GM23248 (cell line): ENCODE measurements at regions not wholly inside any gene's neighbourhood (a gene's known extent, or its start where the extent isn't known, plus 50 kb on each side); places are given as distances from the start of the nearest gene placed in this dataset.
"Not testable (repeated sequence)": the region's sequence is repeated elsewhere in the genome, so short reads cannot be mapped to it uniquely, and the experiment has no call there.

ENCODE experiments used
- DNase-seq: peaks from one replicate; pipeline ENCODE4 v3.0.0-alpha.2; 2015
- H2AFZ ChIP-seq: fragments of 200-600 bp; sonication (generic); 2 replicates; pipeline ENCODE4 v1.6.1; 2016; ENCODE audit warnings: antibody characterized with exemption
- H3F3A ChIP-seq: fragments of 200-600 bp; sonication (generic); 2 replicates; pipeline ENCODE4 v1.6.1; 2016; ENCODE audit warnings: mild to moderate bottlenecking, antibody characterized with exemption, mixed run types; ENCODE audit not compliant: insufficient read depth
- H3K27ac ChIP-seq: fragments of 200-600 bp; sonication (generic); 2 replicates; pipeline ENCODE4 v1.5.1; 2016; ENCODE audit warnings: mild to moderate bottlenecking
- H3K27me3 ChIP-seq: fragments of 200-600 bp; sonication (generic); replicated peaks from 2 replicates; pipeline ENCODE4 v1.6.1; 2016; ENCODE audit warnings: mild to moderate bottlenecking; ENCODE audit not compliant: insufficient read depth
- H3K36me3 ChIP-seq: fragments of 200-600 bp; sonication (generic); 2 replicates; pipeline ENCODE4 v1.6.1; 2016; ENCODE audit warnings: low read depth, mild to moderate bottlenecking
- H3K4me1 ChIP-seq: fragments of 200-600 bp; sonication (generic); 2 replicates; pipeline ENCODE4 v1.6.1; 2016; ENCODE audit warnings: mild to moderate bottlenecking; ENCODE audit not compliant: insufficient read depth
- H3K4me2 ChIP-seq: fragments of 200-600 bp; sonication (generic); one replicate; pipeline ENCODE4 v1.6.1; 2016; ENCODE audit warnings: mild to moderate bottlenecking; ENCODE audit not compliant: unreplicated experiment
- H3K4me3 ChIP-seq: fragments of 200-600 bp; sonication (generic); 2 replicates; pipeline ENCODE4 v1.5.1; 2016; ENCODE audit warnings: mild to moderate bottlenecking
- H3K79me2 ChIP-seq: fragments of 200-600 bp; sonication (generic); 2 replicates; pipeline ENCODE4 v1.6.1; 2016; ENCODE audit warnings: mild to moderate bottlenecking; ENCODE audit not compliant: insufficient read depth
- H3K9ac ChIP-seq: fragments of 200-600 bp; sonication (generic); 2 replicates; pipeline ENCODE4 v1.6.1; 2016; ENCODE audit warnings: mild to moderate bottlenecking
- H3K9me2 ChIP-seq: fragments of 200-600 bp; sonication (generic); 2 replicates; pipeline ENCODE4 v1.6.1; 2016; ENCODE audit warnings: mixed run types, mild to moderate bottlenecking, moderate library complexity; ENCODE audit not compliant: insufficient read depth
- H3K9me3 ChIP-seq: fragments of 200-600 bp; sonication (generic); one replicate; pipeline ENCODE4 v1.6.1; 2017; ENCODE audit warnings: low read depth
- H4K20me1 ChIP-seq: fragments of 200-600 bp; sonication (generic); 2 replicates; pipeline ENCODE4 v1.6.0; 2016; ENCODE audit not compliant: insufficient read depth
- EZH2 ChIP-seq: fragments of 200-600 bp; sonication (generic); IDR thresholded peaks from 2 replicates; pipeline ENCODE4 v1.6.1; 2018; ENCODE audit warnings: antibody characterized with exemption, mild to moderate bottlenecking; ENCODE audit not compliant: insufficient read depth, poor library complexity, severe bottlenecking
- EZH2phosphoT487 ChIP-seq: fragments of 200-600 bp; sonication (generic); IDR thresholded peaks from 2 replicates; pipeline ENCODE4 v1.6.1; 2018; ENCODE audit warnings: antibody characterized with exemption, moderate library complexity, mild to moderate bottlenecking, low read depth; ENCODE audit not compliant: insufficient read depth
- WGBS, 2 experiments: methylation state at CpG; one replicate each; pipeline ENCODE4 v1.1.6; 2015 to 2017; ENCODE audit warnings: low lambda C conversion rate in 2 of 2, low coverage in 1 of 2; ENCODE audit errors: missing lambda C conversion rate in 2 of 2; 5-methylcytosine and 5-hydroxymethylcytosine counted together
- in situ Hi-C: fragments of 300-500 bp; cut with MboI; formaldehyde crosslinking; loops from 2 replicates; pipeline ENCODE4 v1.15.0; 2020

DNA sequence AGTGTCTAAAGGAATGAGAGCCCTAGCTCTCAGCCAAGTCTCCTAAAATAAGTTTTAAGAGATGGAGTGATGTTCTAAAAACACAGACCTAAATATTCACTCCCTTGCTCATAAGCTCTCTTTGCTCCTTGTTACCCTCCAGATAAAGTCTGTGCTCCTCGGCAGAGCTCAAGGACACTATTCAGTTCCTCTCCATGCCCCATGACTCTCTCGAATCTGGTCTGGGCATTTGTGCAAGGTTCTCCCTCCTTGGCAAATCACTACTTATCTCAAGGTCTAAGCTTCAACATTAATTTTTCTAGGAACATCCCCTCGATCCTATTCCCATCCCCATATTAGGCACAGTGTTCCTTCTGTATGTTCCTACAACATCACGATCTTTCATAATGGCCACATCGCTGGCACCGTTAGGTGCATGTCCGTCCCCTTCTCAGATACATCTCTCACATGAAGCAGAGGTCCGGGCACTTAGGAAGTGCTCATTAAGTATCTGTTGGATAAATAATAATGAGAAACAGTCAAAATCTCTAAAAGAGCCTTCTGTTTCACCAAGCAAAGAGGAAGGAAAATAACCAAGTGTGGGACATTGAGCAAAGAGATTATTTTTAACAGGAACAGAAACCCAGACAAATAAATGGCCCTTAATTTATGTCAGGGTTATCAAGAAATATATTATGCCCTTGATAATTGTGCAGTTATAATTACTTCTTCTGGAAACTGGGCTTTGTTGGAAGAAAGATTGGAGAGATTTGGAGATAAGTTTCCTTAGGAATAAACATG lies 85.9 kb upstream of the HTR4 start:
- H3K9me2 ChIP-seq: no peaks in the 10 kb centered on the region
- TF ChIP-seq EZH2 (no peak), EZH2phosphoT487 (no peak)
- DNase-seq: no peak
- no peaks in the 10 kb centered on the region for H3K36me3 ChIP-seq
- H3K79me2 ChIP-seq: no peaks in the 10 kb centered on the region
- H4K20me1 ChIP-seq: no peaks in the 10 kb centered on the region
- H3K4me2 ChIP-seq: no peak overlapping the region
- no peaks in the 10 kb centered on the region for H3F3A ChIP-seq
- H3K9me3 ChIP-seq: no peaks in the 10 kb centered on the region
- 0 out of 2 replicates have a peak, but pooled peaks cover 24% of the 10 kb centered on the region for H3K27me3 ChIP-seq
- no peak overlapping the region for H3K4me3 ChIP-seq
- no peaks in the 10 kb centered on the region; the same call in 1 of the 2 replicates for H3K4me1 ChIP-seq
- in situ Hi-C loops: no loop called here
- no peak overlapping the region for H2AFZ ChIP-seq
- no peak overlapping the region for H3K9ac ChIP-seq
- H3K27ac ChIP-seq: no peak overlapping the region
- 83 to 84% methylated on average over 8 of the region's 8 CpGs for WGBS, 2 experiments

DNA sequence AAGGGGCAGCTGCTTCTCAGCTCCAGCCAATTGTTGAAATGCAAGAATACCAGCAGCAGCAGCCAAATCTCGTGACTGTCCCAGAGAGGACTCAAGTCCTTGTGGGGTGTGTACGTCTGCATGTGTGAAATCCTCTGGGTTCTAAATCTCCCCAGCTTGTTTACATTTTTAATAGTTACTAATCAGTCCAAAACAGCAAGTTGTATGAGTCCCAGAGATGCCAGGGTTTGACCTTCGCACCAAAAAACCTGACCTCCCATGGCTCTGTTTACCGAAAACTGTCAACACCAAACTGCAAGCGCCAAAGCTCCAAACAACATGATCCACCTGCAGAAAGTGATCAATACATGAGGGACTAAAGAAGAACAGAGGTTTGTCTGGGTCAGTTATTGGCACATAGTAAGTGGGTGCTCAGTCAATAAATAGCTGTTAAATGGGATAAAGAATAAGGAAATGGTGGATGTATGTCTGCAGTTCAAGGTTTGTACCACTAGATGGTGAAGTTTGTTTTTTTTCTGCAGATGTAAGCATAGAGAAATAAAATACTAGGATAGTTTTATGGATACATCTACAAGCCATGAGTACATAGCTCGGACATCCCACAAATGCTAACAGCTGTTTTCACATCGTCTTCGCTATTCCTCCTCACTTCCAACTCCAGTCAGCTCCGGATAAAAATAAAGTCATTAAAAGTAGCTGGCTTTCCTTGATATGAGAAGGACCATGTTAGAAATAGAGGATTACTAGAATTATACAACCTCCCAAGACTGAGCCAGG lies 85.3 kb upstream of the ADRB2 start:
- H3K9ac ChIP-seq: no peak overlapping the region
- H3K4me3 ChIP-seq: 0 out of 2 replicates have a peak overlapping the region, but pooled peaks have one; percentile 30
- H3K27ac ChIP-seq: no peak overlapping the region
- TF ChIP-seq EZH2phosphoT487 (no peak), EZH2 (no peak)
- no peaks in the 10 kb centered on the region for H3K9me3 ChIP-seq
- no peaks in the 10 kb centered on the region for H3F3A ChIP-seq
- 33% methylated on average over 9 of the region's 9 CpGs for WGBS, 2 experiments
- 0 out of 2 replicates have a peak, but pooled peaks cover 24% of the 10 kb centered on the region for H3K27me3 ChIP-seq
- no peaks in the 10 kb centered on the region; the same call in 1 of the 2 replicates for H3K4me1 ChIP-seq
- H3K36me3 ChIP-seq: no peaks in the 10 kb centered on the region
- no peaks in the 10 kb centered on the region for H3K79me2 ChIP-seq
- peak overlapping the region; percentile 56 for H3K4me2 ChIP-seq
- in situ Hi-C loops: no loop called here
- no peaks in the 10 kb centered on the region for H3K9me2 ChIP-seq
- no peak overlapping the region for H2AFZ ChIP-seq
- DNase-seq: peak; percentile 65
- H4K20me1 ChIP-seq: no peaks in the 10 kb centered on the region

DNA sequence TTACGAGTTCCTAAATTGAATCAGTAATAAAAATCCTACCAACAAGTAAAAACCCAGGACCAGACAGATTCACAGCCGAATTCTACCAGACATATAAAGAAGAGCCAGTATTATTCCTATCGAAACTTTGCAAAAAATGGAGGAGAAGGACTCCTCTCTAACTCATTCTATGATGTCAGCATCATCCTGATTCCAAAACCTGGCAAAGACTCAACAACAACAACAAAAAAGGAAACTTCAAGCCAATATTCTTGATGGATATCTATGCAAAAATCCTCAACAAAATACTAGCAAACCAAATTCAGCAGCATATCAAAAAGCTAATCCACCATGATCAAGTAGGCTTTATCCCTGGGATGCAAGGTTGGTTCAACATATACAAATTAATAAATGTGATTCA lies 84.6 kb upstream of the ADRB2 start:
- H3K36me3 ChIP-seq, H3K9me2 ChIP-seq, H2AFZ ChIP-seq, DNase-seq, H3K4me1 ChIP-seq, in situ Hi-C loops, H3K27ac ChIP-seq, H3F3A ChIP-seq, H3K9me3 ChIP-seq, H3K79me2 ChIP-seq, H3K9ac ChIP-seq, H4K20me1 ChIP-seq: not testable (repeated sequence)
- H3K4me3 ChIP-seq: 0 out of 2 replicates have a peak overlapping the region, but pooled peaks have one; percentile 30
- H3K4me2 ChIP-seq: peak overlapping the region; percentile 56
- 38 to 40% methylated on average over 3 of the region's 3 CpGs for WGBS, 2 experiments
- 0 out of 2 replicates have a peak, but pooled peaks cover 24% of the 10 kb centered on the region for H3K27me3 ChIP-seq

DNA sequence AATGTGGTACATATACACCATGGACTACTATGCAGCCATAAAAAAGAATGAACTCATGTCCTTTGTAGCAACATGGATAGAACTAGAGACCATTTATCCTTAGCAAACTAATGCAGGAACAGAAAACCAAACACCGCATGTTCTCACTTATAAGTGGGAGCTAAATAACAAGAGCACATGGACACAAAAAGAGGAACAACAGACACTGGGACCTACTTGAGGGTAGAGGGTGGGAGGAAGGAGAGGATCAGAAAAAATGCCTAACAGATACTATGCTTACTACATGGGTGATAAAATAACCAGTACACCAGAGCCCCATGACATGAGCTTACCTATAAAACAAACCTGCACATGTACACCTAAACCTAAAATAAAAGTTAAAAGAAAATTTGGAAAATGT lies 82.0 kb upstream of the ADRB2 start:
- H3K79me2 ChIP-seq, H3K9me2 ChIP-seq, DNase-seq, H3F3A ChIP-seq, H4K20me1 ChIP-seq, H3K27ac ChIP-seq, H3K4me1 ChIP-seq, H3K9me3 ChIP-seq, H2AFZ ChIP-seq, H3K4me2 ChIP-seq, H3K9ac ChIP-seq, in situ Hi-C loops, H3K36me3 ChIP-seq, H3K4me3 ChIP-seq: not testable (repeated sequence)
- H3K27me3 ChIP-seq: 0 out of 2 replicates have a peak, but pooled peaks cover 17% of the 10 kb centered on the region
- 80 to 97% methylated on average over 1 of the region's 1 CpG for WGBS, 2 experiments
